ENCODE measurements at regions not wholly inside any gene's neighbourhood (a gene's known extent, or its start where the extent isn't known, plus 50 kb on each side); places are given as distances from the start of the nearest gene placed in this dataset.

GRCh38 chr3:68206524-68207117 lies 552.2 kb upstream of the SUCLG2 start:
- TF ChIP-seq CTCF (IDR thresholded peaks at IDR 0.05), result no peak
- ATAC-seq (ENCODE audit: low FRiP score) (no peak), DNase-seq (ENCODE audit: low spot score) (no peak)

DNA sequence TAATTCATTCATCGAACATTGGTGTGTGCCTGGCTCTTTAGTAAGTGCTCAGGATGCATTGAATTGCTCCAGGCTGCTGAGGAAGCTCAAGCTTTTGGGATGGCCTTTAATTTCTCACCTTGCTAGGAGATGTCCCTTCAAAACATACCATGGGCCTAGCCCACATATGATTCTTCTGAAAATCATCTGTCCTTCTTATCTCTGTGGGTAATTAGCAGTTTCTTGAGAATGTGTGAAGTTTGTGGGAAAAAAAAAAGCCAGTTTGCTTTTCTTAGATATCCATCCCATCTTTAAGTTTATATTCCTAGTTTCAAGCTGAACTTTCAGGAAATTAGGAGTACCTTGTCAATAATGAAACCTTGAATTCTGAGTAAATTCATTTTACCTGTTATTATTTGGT lies 532.3 kb upstream of the SUCLG2 start:
- no peak for TF ChIP-seq CTCF (IDR thresholded peaks at IDR 0.05)

GRCh38 chr3:68176600-68176999 lies 522.2 kb upstream of the SUCLG2 start:
- ATAC-seq (ENCODE audit: low FRiP score), result no peak
- no peak for DNase-seq (ENCODE audit: low spot score)
- TF ChIP-seq CTCF (IDR thresholded peaks at IDR 0.05), result no peak

More for the DNA sequence above, 532.3 kb upstream of the SUCLG2 start:
- ATAC-seq (ENCODE audit: low FRiP score) (no peak), DNase-seq (ENCODE audit: low spot score) (no peak)

GRCh38 chr3:68173012-68173634 lies 518.7 kb upstream of the SUCLG2 start:
- no peak for TF ChIP-seq CTCF (IDR thresholded peaks at IDR 0.05)
- no peak for DNase-seq (ENCODE audit: low spot score)
- ATAC-seq (ENCODE audit: low FRiP score), result no peak

- no peak for DNase-seq (ENCODE audit: low spot score)
- no peak for TF ChIP-seq CTCF (IDR thresholded peaks at IDR 0.05)
- ATAC-seq (ENCODE audit: low FRiP score), result no peak
Measured at GRCh38 chr3:68172039-68172438, 517.6 kb upstream of the SUCLG2 start.

GRCh38 chr3:68163968-68164367 lies 509.6 kb upstream of the SUCLG2 start:
- ATAC-seq (ENCODE audit: low FRiP score) (no peak), DNase-seq (ENCODE audit: low spot score) (no peak)
- TF ChIP-seq CTCF (IDR thresholded peaks at IDR 0.05), result no peak

DNA sequence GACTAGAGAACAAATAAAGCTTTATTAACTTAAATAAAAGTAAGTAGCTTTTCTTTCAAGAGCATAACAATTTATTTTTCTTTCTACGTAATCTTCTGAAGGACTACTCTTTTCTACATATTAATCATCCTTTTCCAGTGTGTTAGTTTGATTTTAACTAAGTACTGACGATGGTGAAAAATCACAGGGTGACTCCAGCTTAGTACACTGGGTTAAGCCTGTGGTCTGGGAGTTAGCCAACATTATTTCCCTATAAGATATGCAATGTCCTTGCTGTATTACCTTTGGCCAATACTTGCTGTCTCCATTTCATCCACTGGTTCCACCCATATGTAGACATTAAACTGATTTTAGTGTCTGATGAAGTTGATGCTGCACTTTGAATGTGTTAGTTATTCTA lies 508.6 kb upstream of the SUCLG2 start:
- no peak for TF ChIP-seq CTCF (IDR thresholded peaks at IDR 0.05)
- no peak for ATAC-seq (ENCODE audit: low FRiP score)

More for the DNA sequence above, 508.6 kb upstream of the SUCLG2 start:
- no peak for DNase-seq (ENCODE audit: low spot score)

Data from omental fat pad (tissue), 3 donors.